SJCRH30 (cell line): ENCODE measurements at regions not wholly inside any gene's neighbourhood (a gene's known extent, or its start where the extent isn't known, plus 50 kb on each side); places are given as distances from the start of the nearest gene placed in this dataset.
"Not testable (repeated sequence)": the region's sequence is repeated elsewhere in the genome, so short reads cannot be mapped to it uniquely, and the experiment has no call there.

Experiments
- DNase-seq, 2 experiments: peaks; one replicate each; pipeline ENCODE4 v3.0.0-alpha.2; 2015 to 2020
- H3K27ac ChIP-seq: fragments of 250-450 bp; sonication (Bioruptor Pico); 2 replicates; pipeline ENCODE4 v1.5.1; 2020; ENCODE audit warnings: mild to moderate bottlenecking, moderate library complexity
- H3K27me3 ChIP-seq: fragments of 250-450 bp; sonication (Bioruptor Pico); 2 replicates; pipeline ENCODE4 v1.5.1; 2020; ENCODE audit warnings: mild to moderate bottlenecking, moderate library complexity
- H3K36me3 ChIP-seq: fragments of 250-450 bp; sonication (Bioruptor Pico); 2 replicates; pipeline ENCODE4 v1.5.1; 2020; ENCODE audit warnings: mild to moderate bottlenecking, moderate library complexity
- H3K4me1 ChIP-seq: fragments of 250-450 bp; sonication (Bioruptor Pico); 2 replicates; pipeline ENCODE4 v1.5.1; 2020; ENCODE audit warnings: mild to moderate bottlenecking, moderate library complexity
- H3K4me3 ChIP-seq: fragments of 250-450 bp; sonication (Bioruptor Pico); 2 replicates; pipeline ENCODE4 v1.5.1; 2020; ENCODE audit warnings: mild to moderate bottlenecking, moderate library complexity
- H3K9me3 ChIP-seq: fragments of 250-450 bp; sonication (Bioruptor Pico); replicated peaks from 2 replicates; pipeline ENCODE4 v1.5.1; 2020; ENCODE audit warnings: mild to moderate bottlenecking, moderate library complexity

DNA sequence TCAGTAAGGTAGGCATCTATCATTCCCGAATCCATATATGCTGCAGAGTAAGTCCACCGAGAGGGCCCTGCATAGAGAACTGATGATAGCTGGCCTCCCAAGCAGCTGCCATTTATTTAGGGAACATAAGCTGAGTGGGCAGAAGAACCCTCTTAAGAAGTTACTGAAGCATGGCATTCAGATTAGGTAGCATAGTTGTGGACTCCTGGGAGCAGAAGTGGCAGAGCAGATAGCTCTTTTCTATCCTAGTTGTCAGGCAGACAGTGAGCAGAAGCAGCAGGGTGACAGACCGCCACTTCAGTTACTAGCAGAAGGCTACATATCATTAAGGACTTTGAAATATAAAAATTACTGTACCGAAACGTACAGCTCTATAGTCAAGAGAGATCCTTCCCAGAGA is 454.7 kb downstream of the PPP4R3C start:
- Histone ChIP-seq H3K27ac (no peak overlapping the region), H3K27me3 (no peaks in the 10 kb centered on the region), H3K9me3 (no peaks in the 10 kb centered on the region), H3K36me3 (no peaks in the 10 kb centered on the region), H3K4me1 (no peaks in the 10 kb centered on the region), H3K4me3 (no peak overlapping the region)
- peak; percentile 4 to 36 for DNase-seq

DNA sequence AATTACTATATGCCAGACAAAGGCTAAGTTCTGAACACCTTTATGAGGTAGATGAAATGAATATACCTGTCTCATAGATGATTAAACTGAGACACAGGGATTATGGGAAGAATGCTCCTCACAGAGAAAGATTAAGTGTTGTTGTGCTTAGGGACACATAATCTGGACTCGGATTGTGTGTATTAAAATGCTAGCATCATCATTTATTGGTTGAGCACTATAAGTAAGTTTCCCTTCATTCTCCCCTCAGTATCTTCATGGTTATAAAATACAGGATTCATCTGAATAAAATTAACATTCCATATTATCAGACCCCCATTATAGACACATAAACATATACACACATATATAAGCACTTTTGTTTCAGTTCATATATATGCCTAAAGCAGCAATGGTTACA is 463.5 kb downstream of the PPP4R3C start:
- H3K27ac ChIP-seq, result no peak overlapping the region
- no peaks in the 10 kb centered on the region for H3K9me3 ChIP-seq
- H3K4me1 ChIP-seq, result no peaks in the 10 kb centered on the region
- H3K27me3 ChIP-seq, result no peaks in the 10 kb centered on the region
- DNase-seq, result no peak
- no peaks in the 10 kb centered on the region for H3K36me3 ChIP-seq
- H3K4me3 ChIP-seq, result no peak overlapping the region

DNA sequence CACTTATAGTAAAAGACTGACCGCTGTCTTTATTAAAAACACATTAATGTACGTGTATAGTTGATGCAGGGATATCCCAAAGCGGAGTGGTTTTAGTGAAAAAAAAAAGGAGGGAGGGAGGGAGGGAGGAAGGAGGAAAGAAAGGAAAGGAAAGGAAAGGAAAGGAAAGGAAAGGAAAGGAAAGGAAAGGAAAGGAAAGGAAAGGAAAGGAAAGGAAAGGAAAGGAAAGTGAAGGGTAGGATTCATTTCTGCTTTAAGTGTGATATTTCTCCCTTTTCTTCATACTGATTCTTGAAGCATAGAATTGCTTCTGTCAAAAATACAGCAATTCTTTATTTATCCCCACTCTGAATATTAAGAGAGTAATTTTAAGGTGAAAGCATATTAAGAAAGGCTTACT is 504.9 kb downstream of the PPP4R3C start:
- Histone ChIP-seq H3K4me3 (no peak overlapping the region), H3K27me3 (no peaks in the 10 kb centered on the region), H3K9me3 (no peaks in the 10 kb centered on the region), H3K36me3 (no peaks in the 10 kb centered on the region), H3K4me1 (no peaks in the 10 kb centered on the region), H3K27ac (no peak overlapping the region)
- DNase-seq, result no peak

- Histone ChIP-seq H3K27ac (no peak overlapping the region), H3K27me3 (no peaks in the 10 kb centered on the region), H3K4me3 (no peak overlapping the region), H3K36me3 (no peaks in the 10 kb centered on the region), H3K9me3 (no peaks in the 10 kb centered on the region), H3K4me1 (no peaks in the 10 kb centered on the region)
- no peak for DNase-seq
Measured at GRCh38 chrX:26954029-26954428, 509.1 kb downstream of the PPP4R3C start.

DNA sequence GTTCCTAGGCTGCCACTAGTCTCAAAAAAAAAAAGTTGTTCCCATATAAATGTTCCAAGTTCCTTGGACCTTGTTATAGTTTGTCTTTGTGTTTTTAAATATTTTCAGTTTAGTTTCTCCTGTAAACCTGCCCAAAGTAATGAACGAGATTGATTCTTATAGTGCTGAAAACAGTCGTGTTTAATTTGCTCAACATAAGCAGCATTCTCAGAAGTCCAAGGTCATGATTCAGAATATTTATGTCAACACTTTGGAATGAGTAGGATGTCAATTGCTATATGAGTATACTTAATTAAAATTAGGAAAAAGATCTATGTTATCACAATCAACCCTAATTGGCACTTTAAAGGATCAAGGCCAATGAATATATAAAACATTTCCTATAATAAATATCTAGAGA is 510.9 kb downstream of the PPP4R3C start:
- Histone ChIP-seq H3K9me3 (no peaks in the 10 kb centered on the region), H3K27me3 (no peaks in the 10 kb centered on the region), H3K4me1 (no peaks in the 10 kb centered on the region), H3K4me3 (no peak overlapping the region), H3K36me3 (no peaks in the 10 kb centered on the region), H3K27ac (no peak overlapping the region; the same call in 1 of the 2 replicates)
- no peak for DNase-seq

DNA sequence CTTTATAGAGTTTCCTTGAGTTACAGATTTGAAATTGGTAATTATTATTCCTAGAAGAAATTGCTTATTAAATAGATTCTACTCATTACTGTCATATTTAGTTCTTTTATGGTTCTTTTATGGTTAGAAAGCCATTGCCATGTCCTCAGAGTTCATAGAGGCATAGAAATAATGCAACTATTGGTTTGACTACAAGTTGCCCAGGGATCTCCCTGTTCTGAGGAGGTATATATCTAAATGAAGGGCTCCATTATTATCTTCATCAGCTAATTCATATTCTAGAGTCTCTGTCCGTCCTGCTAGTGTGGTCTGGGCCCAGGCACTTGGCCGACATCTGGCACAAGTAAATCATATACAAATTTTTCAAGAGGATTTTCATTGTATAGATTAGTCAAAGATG is 535.7 kb downstream of the PPP4R3C start:
- peaks cover 7% of the 10 kb centered on the region; the same call in 1 of the 2 replicates for H3K4me1 ChIP-seq
- no peak overlapping the region for H3K27ac ChIP-seq
- DNase-seq, result no peak
- no peaks in the 10 kb centered on the region for H3K27me3 ChIP-seq
- H3K9me3 ChIP-seq, result no peaks in the 10 kb centered on the region
- no peak overlapping the region for H3K4me3 ChIP-seq
- no peaks in the 10 kb centered on the region for H3K36me3 ChIP-seq

DNA sequence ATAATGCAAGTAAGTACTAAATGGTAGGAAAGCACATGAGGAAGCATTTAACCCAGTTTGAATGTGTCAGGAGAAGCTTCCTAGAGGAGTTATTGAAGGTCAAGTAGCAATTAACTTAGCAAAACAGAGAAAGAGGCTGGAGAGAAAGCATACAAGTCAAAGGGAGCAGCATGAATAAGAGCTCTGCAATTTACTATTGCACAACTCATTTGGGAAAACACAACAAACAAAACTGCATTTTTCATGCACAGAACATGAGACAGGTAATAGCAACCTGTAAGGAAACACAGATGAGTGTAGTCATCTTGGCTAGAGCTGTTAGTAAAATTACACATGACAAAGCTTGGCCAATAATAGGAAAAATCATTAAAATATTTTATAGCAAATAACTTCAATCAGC is 538.1 kb downstream of the PPP4R3C start:
- no peak overlapping the region for H3K4me3 ChIP-seq
- no peaks in the 10 kb centered on the region for H3K9me3 ChIP-seq
- peaks cover 4% of the 10 kb centered on the region; the same call in 1 of the 2 replicates for H3K4me1 ChIP-seq
- H3K36me3 ChIP-seq, result no peaks in the 10 kb centered on the region
- H3K27me3 ChIP-seq, result no peaks in the 10 kb centered on the region
- no peak overlapping the region for H3K27ac ChIP-seq
- DNase-seq, result no peak

DNA sequence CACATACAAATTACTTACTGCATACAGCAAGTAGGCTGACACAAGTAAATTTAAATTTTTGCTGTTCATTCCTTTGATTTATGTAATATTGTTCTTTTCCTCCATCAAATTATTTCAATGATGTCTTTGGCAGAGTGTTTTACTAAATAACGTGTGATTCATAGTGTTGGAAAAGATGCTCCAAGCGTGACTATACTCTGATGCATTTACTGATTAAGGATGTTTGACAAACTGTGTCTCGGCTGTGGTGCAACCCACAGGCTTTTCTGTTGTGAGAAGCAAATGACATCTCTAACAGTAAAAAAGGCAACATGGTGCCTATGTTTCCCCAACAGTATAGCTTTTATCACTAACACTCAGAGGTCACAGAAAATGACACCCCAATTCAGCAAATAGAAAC is 540.9 kb downstream of the PPP4R3C start:
- Histone ChIP-seq H3K4me3 (no peak overlapping the region), H3K4me1 (0 out of 2 replicates have a peak, but pooled peaks cover 3% of the 10 kb centered on the region), H3K9me3 (no peaks in the 10 kb centered on the region), H3K36me3 (no peaks in the 10 kb centered on the region), H3K27me3 (no peaks in the 10 kb centered on the region), H3K27ac (no peak overlapping the region)
- DNase-seq, result no peak

GRCh38 chrX:26918631-26919030 is 544.5 kb downstream of the PPP4R3C start:
- DNase-seq, result peak; percentile 7 to 51
- Histone ChIP-seq H3K9me3 (no peaks in the 10 kb centered on the region), H3K27ac (no peak overlapping the region), H3K4me3 (no peak overlapping the region), H3K27me3 (no peaks in the 10 kb centered on the region), H3K36me3 (no peaks in the 10 kb centered on the region), H3K4me1 (peaks cover 11% of the 10 kb centered on the region; the same call in 1 of the 2 replicates)

DNA sequence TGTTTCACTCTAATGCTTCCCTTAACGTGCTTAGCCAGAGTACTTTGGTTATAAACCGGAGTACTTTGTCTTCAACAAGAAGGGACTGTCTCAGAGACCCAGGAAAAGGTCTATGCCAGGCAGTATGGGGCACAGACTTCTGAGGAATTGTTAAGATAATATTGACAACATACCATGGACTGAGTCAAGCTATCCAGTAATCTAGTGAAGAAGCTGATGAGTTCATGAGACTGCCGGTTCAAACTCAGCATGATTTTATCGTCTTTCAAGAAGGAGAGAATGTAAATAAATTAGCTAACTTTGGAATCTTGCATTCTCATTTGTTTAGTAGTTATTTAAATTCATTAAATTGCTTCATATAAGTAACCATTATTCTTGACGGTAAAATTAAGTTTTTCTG is 546.1 kb downstream of the PPP4R3C start:
- DNase-seq, result no peak
- H3K27me3 ChIP-seq, result no peaks in the 10 kb centered on the region
- peaks cover 18% of the 10 kb centered on the region; the same call in 1 of the 2 replicates for H3K4me1 ChIP-seq
- H3K9me3 ChIP-seq, result no peaks in the 10 kb centered on the region
- no peak overlapping the region for H3K27ac ChIP-seq
- no peaks in the 10 kb centered on the region for H3K36me3 ChIP-seq
- no peak overlapping the region for H3K4me3 ChIP-seq

- Histone ChIP-seq H3K27me3 (no peaks in the 10 kb centered on the region), H3K36me3 (no peaks in the 10 kb centered on the region), H3K4me3 (no peak overlapping the region), H3K4me1 (peaks cover 16% of the 10 kb centered on the region; the same call in 1 of the 2 replicates), H3K9me3 (no peaks in the 10 kb centered on the region), H3K27ac (no peak overlapping the region)
- DNase-seq, result peak in 1 of 2 experiments; percentile 6
Measured at GRCh38 chrX:26915064-26915463, 548.1 kb downstream of the PPP4R3C start.

- no peak overlapping the region for H3K27ac ChIP-seq
- DNase-seq, result no peak
Measured at GRCh38 chrX:26914232-26914631, 548.9 kb downstream of the PPP4R3C start.

GRCh38 chrX:26911785-26912184 is 551.4 kb downstream of the PPP4R3C start:
- H3K9me3 ChIP-seq, H3K27me3 ChIP-seq, H3K4me3 ChIP-seq, H3K36me3 ChIP-seq, H3K27ac ChIP-seq: not testable (repeated sequence)
- peak; percentile 4 to 15 for DNase-seq
- H3K4me1 ChIP-seq, result peaks cover 15% of the 10 kb centered on the region; the same call in 1 of the 2 replicates

More at GRCh38 chrX:26914232-26914631, 548.9 kb downstream of the PPP4R3C start:
- H3K9me3 ChIP-seq, result no peaks in the 10 kb centered on the region
- no peak overlapping the region for H3K4me3 ChIP-seq
- H3K36me3 ChIP-seq, result no peaks in the 10 kb centered on the region
- H3K4me1 ChIP-seq, result peaks cover 15% of the 10 kb centered on the region; the same call in 1 of the 2 replicates
- no peaks in the 10 kb centered on the region for H3K27me3 ChIP-seq

DNA sequence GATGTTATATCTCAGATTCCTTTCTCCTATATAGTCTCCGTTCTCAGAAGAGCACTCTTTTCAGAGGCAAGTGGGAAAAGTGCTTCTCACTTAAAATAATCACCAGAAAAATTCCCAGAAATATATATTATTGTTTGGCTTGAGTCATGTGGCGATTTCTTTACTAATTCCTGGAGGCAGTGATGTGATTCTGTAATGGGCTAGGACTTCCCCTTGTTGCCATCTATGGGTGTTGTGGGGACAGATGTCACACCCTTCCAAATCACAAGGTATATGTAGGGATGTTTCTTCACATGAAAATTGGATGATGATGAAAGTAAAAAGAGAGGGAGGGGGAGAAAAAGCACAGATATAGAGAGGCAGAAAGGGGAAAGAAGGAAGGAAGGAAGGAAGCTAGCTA is 553.4 kb downstream of the PPP4R3C start:
- H3K36me3 ChIP-seq, result no peaks in the 10 kb centered on the region
- peaks cover 12% of the 10 kb centered on the region; the same call in 1 of the 2 replicates for H3K4me1 ChIP-seq
- no peaks in the 10 kb centered on the region for H3K9me3 ChIP-seq
- H3K4me3 ChIP-seq, result no peak overlapping the region
- no peak for DNase-seq
- no peaks in the 10 kb centered on the region for H3K27me3 ChIP-seq
- H3K27ac ChIP-seq, result no peak overlapping the region

- H3K27me3 ChIP-seq, result no peaks in the 10 kb centered on the region
- DNase-seq, result no peak
- no peaks in the 10 kb centered on the region for H3K9me3 ChIP-seq
- H3K4me1 ChIP-seq, result peaks cover 7% of the 10 kb centered on the region; the same call in 1 of the 2 replicates
- no peak overlapping the region for H3K27ac ChIP-seq
- no peaks in the 10 kb centered on the region for H3K36me3 ChIP-seq
- H3K4me3 ChIP-seq, result no peak overlapping the region
Measured at GRCh38 chrX:26908218-26908617, 554.9 kb downstream of the PPP4R3C start.

- no peak overlapping the region for H3K4me3 ChIP-seq
Measured at GRCh38 chrX:26889574-26889973, 573.6 kb downstream of the PPP4R3C start.

More at GRCh38 chrX:26889574-26889973, 573.6 kb downstream of the PPP4R3C start:
- DNase-seq, result no peak
- Histone ChIP-seq H3K4me1 (no peaks in the 10 kb centered on the region), H3K27ac (no peak overlapping the region), H3K27me3 (no peaks in the 10 kb centered on the region), H3K9me3 (no peaks in the 10 kb centered on the region), H3K36me3 (no peaks in the 10 kb centered on the region)
